Muscle of leg (tissue), 3 donors: ENCODE measurements at regions not wholly inside any gene's neighbourhood (a gene's known extent, or its start where the extent isn't known, plus 50 kb on each side); places are given as distances from the start of the nearest gene placed in this dataset.
"Not testable (repeated sequence)": the region's sequence is repeated elsewhere in the genome, so short reads cannot be mapped to it uniquely, and the experiment has no call there.

Experiments used
- DNase-seq: peaks from one replicate; pipeline ENCODE4 v3.0.0; 2013
- H3K27ac ChIP-seq: one replicate; pipeline ENCODE4 v1.5.1; 2013; ENCODE audit warnings: mild to moderate bottlenecking, low read length, control low read depth
- H3K27me3 ChIP-seq: one replicate; pipeline ENCODE4 v1.6.1; 2013; ENCODE audit warnings: low read length; ENCODE audit not compliant: control insufficient read depth, insufficient read depth
- H3K36me3 ChIP-seq: one replicate; pipeline ENCODE4 v1.6.1; 2013; ENCODE audit warnings: low read length; ENCODE audit not compliant: control insufficient read depth, insufficient read depth
- H3K4me1 ChIP-seq: one replicate; pipeline ENCODE4 v1.6.1; 2013; ENCODE audit warnings: low read length; ENCODE audit not compliant: control insufficient read depth, insufficient read depth
- H3K4me3 ChIP-seq: one replicate; pipeline ENCODE4 v1.5.1; 2013; ENCODE audit warnings: low read length, control low read depth
- H3K9me3 ChIP-seq: replicated peaks from 2 replicates; pipeline ENCODE4 v1.6.1; 2013; ENCODE audit warnings: low read depth, low read length; ENCODE audit not compliant: control insufficient read depth
- WGBS: methylation state at CpG from one replicate; pipeline ENCODE4 v1.1.5; 2013; ENCODE audit warnings: missing lambda C conversion rate; ENCODE audit not compliant: insufficient coverage; 5-methylcytosine and 5-hydroxymethylcytosine counted together

GRCh38 chr3:103531327-103531726 lies 1096.5 kb downstream of the ZPLD1 start:
- H3K4me1 ChIP-seq, H3K9me3 ChIP-seq, H3K27me3 ChIP-seq, H3K4me3 ChIP-seq, H3K27ac ChIP-seq, DNase-seq, H3K36me3 ChIP-seq: not testable (repeated sequence)
- 93% methylated on average over 11 of the region's 19 CpGs for WGBS

- Histone ChIP-seq H3K36me3 (no peaks in the 10 kb centered on the region), H3K4me3 (no peak overlapping the region), H3K27ac (no peak overlapping the region), H3K9me3 (no peaks in the 10 kb centered on the region), H3K4me1 (no peaks in the 10 kb centered on the region), H3K27me3 (no peaks in the 10 kb centered on the region)
- DNase-seq = no peak
- WGBS = no CpG with 5 or more reads among the region's 4 CpGs
These were observed 1098.2 kb downstream of the ZPLD1 start for GRCh38 chr3:103532986-103533385.

GRCh38 chr3:103554451-103554850 lies 1119.6 kb downstream of the ZPLD1 start:
- no peak overlapping the region for H3K27ac ChIP-seq
- H3K4me3 ChIP-seq = no peak overlapping the region
- DNase-seq = no peak
- H3K36me3 ChIP-seq = no peaks in the 10 kb centered on the region
- no peaks in the 10 kb centered on the region for H3K9me3 ChIP-seq
- no peaks in the 10 kb centered on the region for H3K4me1 ChIP-seq
- H3K27me3 ChIP-seq = no peaks in the 10 kb centered on the region
- 0% methylated on average over 1 of the region's 8 CpGs for WGBS

- H3K9me3 ChIP-seq, DNase-seq, H3K4me1 ChIP-seq, H3K27ac ChIP-seq, H3K36me3 ChIP-seq, H3K27me3 ChIP-seq, H3K4me3 ChIP-seq: not testable (repeated sequence)
- WGBS = 94% methylated on average over 2 of the region's 6 CpGs
These were observed 1129.3 kb downstream of the ZPLD1 start for GRCh38 chr3:103564116-103564515.

- no peak overlapping the region for H3K4me3 ChIP-seq
- no peaks in the 10 kb centered on the region for H3K36me3 ChIP-seq
- no peaks in the 10 kb centered on the region for H3K4me1 ChIP-seq
- no peak overlapping the region for H3K27ac ChIP-seq
- H3K9me3 ChIP-seq = no peaks in the 10 kb centered on the region
- WGBS = no CpG with 5 or more reads among the region's 4 CpGs
- no peaks in the 10 kb centered on the region for H3K27me3 ChIP-seq
- DNase-seq = no peak
These were observed 1151.0 kb downstream of the ZPLD1 start for GRCh38 chr3:103585809-103586208.

- Histone ChIP-seq H3K27me3 (no peaks in the 10 kb centered on the region), H3K27ac (no peak overlapping the region), H3K9me3 (no peaks in the 10 kb centered on the region), H3K4me1 (no peaks in the 10 kb centered on the region), H3K4me3 (no peak overlapping the region), H3K36me3 (no peaks in the 10 kb centered on the region)
- WGBS = no CpG with 5 or more reads among the region's 2 CpGs
- DNase-seq = no peak
These were observed 1155.0 kb downstream of the ZPLD1 start for GRCh38 chr3:103589770-103590169.

- H3K4me3 ChIP-seq = no peak overlapping the region
- H3K27me3 ChIP-seq = no peaks in the 10 kb centered on the region
- H3K36me3 ChIP-seq = no peaks in the 10 kb centered on the region
- no peak for DNase-seq
- no peaks in the 10 kb centered on the region for H3K9me3 ChIP-seq
- WGBS = no CpG with 5 or more reads among the region's 1 CpG
- H3K27ac ChIP-seq = no peak overlapping the region
- no peaks in the 10 kb centered on the region for H3K4me1 ChIP-seq
These were observed 1166.0 kb downstream of the ZPLD1 start for GRCh38 chr3:103600844-103601243.

GRCh38 chr3:103601666-103602065 lies 1166.9 kb downstream of the ZPLD1 start:
- Histone ChIP-seq H3K9me3 (no peaks in the 10 kb centered on the region), H3K27me3 (no peaks in the 10 kb centered on the region), H3K36me3 (no peaks in the 10 kb centered on the region), H3K27ac (no peak overlapping the region), H3K4me3 (no peak overlapping the region), H3K4me1 (no peaks in the 10 kb centered on the region)
- WGBS = no CpG with 5 or more reads among the region's 1 CpG
- peak; percentile 87 for DNase-seq

- no peaks in the 10 kb centered on the region for H3K9me3 ChIP-seq
- no peaks in the 10 kb centered on the region for H3K4me1 ChIP-seq
- H3K4me3 ChIP-seq = no peak overlapping the region
- H3K27me3 ChIP-seq = no peaks in the 10 kb centered on the region
- H3K27ac ChIP-seq = no peak overlapping the region
- no peak for DNase-seq
- WGBS = no CpG with 5 or more reads among the region's 2 CpGs
- no peaks in the 10 kb centered on the region for H3K36me3 ChIP-seq
These were observed 1174.7 kb downstream of the ZPLD1 start for GRCh38 chr3:103609472-103609871.

GRCh38 chr3:103613397-103614156 lies 1178.8 kb downstream of the ZPLD1 start:
- H3K4me3 ChIP-seq = no peak overlapping the region
- H3K4me1 ChIP-seq = no peaks in the 10 kb centered on the region
- DNase-seq = no peak
- no CpG with 5 or more reads among the region's 2 CpGs for WGBS
- H3K27me3 ChIP-seq = no peaks in the 10 kb centered on the region
- H3K36me3 ChIP-seq = no peaks in the 10 kb centered on the region
- no peaks in the 10 kb centered on the region for H3K9me3 ChIP-seq
- no peak overlapping the region for H3K27ac ChIP-seq

- DNase-seq = no peak
- H3K4me3 ChIP-seq = no peak overlapping the region
- no peaks in the 10 kb centered on the region for H3K4me1 ChIP-seq
- no peaks in the 10 kb centered on the region for H3K27me3 ChIP-seq
- no peak overlapping the region for H3K27ac ChIP-seq
- no peaks in the 10 kb centered on the region for H3K36me3 ChIP-seq
- peaks cover 6% of the 10 kb centered on the region for H3K9me3 ChIP-seq
These were observed 1179.9 kb downstream of the ZPLD1 start for GRCh38 chr3:103614719-103615118.
